Keratinocyte (primary cell): ENCODE measurements at regions not wholly inside any gene's neighbourhood (a gene's known extent, or its start where the extent isn't known, plus 50 kb on each side); places are given as distances from the start of the nearest gene placed in this dataset.

ENCODE experiments used
- DNase-seq: peaks from one replicate; pipeline ENCODE4 v3.0.0-alpha.2; 2011; ENCODE audit warnings: low read depth, missing footprints, low spot score
- FAIRE-seq: peaks from 2 replicates; lab custom pipeline; 2011; peaks lifted over from hg19 to GRCh38; lab: Jason Lieb, UNC
- H2AFZ ChIP-seq: 2 replicates; pipeline ENCODE4 v1.6.0; 2012; ENCODE audit warnings: low read length, control low read depth, inconsistent platforms; ENCODE audit not compliant: control insufficient read depth
- H3K27ac ChIP-seq: 2 replicates; pipeline ENCODE4 v1.5.1; 2011; ENCODE audit warnings: low read length; ENCODE audit not compliant: control insufficient read depth, insufficient read depth
- H3K27me3 ChIP-seq: 3 replicates; pipeline ENCODE4 v1.6.0; 2011; ENCODE audit warnings: low read length; ENCODE audit not compliant: control insufficient read depth, insufficient read depth; ENCODE audit errors: extremely low read depth
- H3K36me3 ChIP-seq, 2 experiments: 2 replicates in 1 of 2; 3 replicates in 1 of 2; pipeline ENCODE4 v1.5.1; 2011; ENCODE audit warnings: low read length in 2 of 2, mild to moderate bottlenecking in 1 of 2; ENCODE audit not compliant: control insufficient read depth in 2 of 2, insufficient read depth in 2 of 2; ENCODE audit errors: extremely low read depth in 1 of 2
- H3K4me1 ChIP-seq: 3 replicates; pipeline ENCODE4 v1.5.1; 2011; ENCODE audit warnings: low read length; ENCODE audit not compliant: control insufficient read depth, insufficient read depth; ENCODE audit errors: extremely low read depth
- H3K4me2 ChIP-seq: 3 replicates; pipeline ENCODE4 v1.6.0; 2011; ENCODE audit warnings: low read depth, low read length; ENCODE audit not compliant: control insufficient read depth, insufficient read depth; ENCODE audit errors: extremely low read depth
- H3K4me3 ChIP-seq, 3 experiments: fragments of 200-600 bp in 1 of 3; sonication (generic) in 1 of 3; 2 replicates in 2 of 3; 3 replicates in 1 of 3; pipeline ENCODE4 v1.5.1; 2011 to 2016; ENCODE audit warnings: low read length in 3 of 3, mild to moderate bottlenecking in 3 of 3, control low read depth in 2 of 3, inconsistent platforms in 1 of 3, low read depth in 1 of 3, mixed read lengths in 1 of 3, mixed run types in 1 of 3, moderate library complexity in 1 of 3; ENCODE audit not compliant: control insufficient read depth in 2 of 3, insufficient read depth in 2 of 3; ENCODE audit errors: extremely low read depth in 1 of 3
- H3K79me2 ChIP-seq: 2 replicates; pipeline ENCODE4 v1.6.0; 2012; ENCODE audit warnings: low read length; ENCODE audit not compliant: control insufficient read depth, insufficient read depth
- H3K9ac ChIP-seq: 3 replicates; pipeline ENCODE4 v1.6.0; 2011; ENCODE audit warnings: low read length; ENCODE audit not compliant: control insufficient read depth, insufficient read depth; ENCODE audit errors: extremely low read depth
- H3K9me1 ChIP-seq: 3 replicates; pipeline ENCODE4 v1.6.0; 2011; ENCODE audit warnings: low read length; ENCODE audit not compliant: control insufficient read depth, insufficient read depth; ENCODE audit errors: extremely low read depth
- H3K9me3 ChIP-seq: 2 replicates; pipeline ENCODE4 v1.5.1; 2012; ENCODE audit warnings: low read depth, low read length; ENCODE audit not compliant: control insufficient read depth
- H4K20me1 ChIP-seq: 3 replicates; pipeline ENCODE4 v1.6.0; 2011; ENCODE audit warnings: low read length; ENCODE audit not compliant: control insufficient read depth, insufficient read depth; ENCODE audit errors: extremely low read depth
- EZH2 ChIP-seq: IDR thresholded peaks from one replicate; pipeline ENCODE4 v1.6.1; 2012; ENCODE audit warnings: inconsistent platforms, mild to moderate bottlenecking, low read length, moderate library complexity
- dilution Hi-C: fragments of 300-500 bp; cut with MboI; formaldehyde crosslinking; loops from one replicate; pipeline ENCODE4 v1.7.0; 2020; ENCODE audit warnings: low sequenced_read_pairs; ENCODE audit not compliant: extremely low pct_ligation_motif_present
- small RNA-seq, 3 experiments: library from RNA; depleted of rRNA; stranded (forward); fragments of <200 nt; gene quantifications; one replicate each; pipeline ENCODE3, GENCODE V24; 2012; ENCODE audit warnings: low read depth in 3 of 3, low replicate concordance in 1 of 3; ENCODE audit not compliant: insufficient read length in 3 of 3
- TF ChIP-seq, protein P1 (sequence below), 3 experiments: IDR thresholded peaks in 1 of 3; conservative IDR thresholded peaks in 1 of 3; optimal IDR thresholded peaks in 1 of 3; 2 replicates in 2 of 3; 3 replicates in 1 of 3; pipeline versions ENCODE3 to v1.5.1; 2011; ENCODE audit warnings: low read length in 3 of 3, mild to moderate bottlenecking in 3 of 3, moderate library complexity in 2 of 3, control low read depth in 1 of 3, inconsistent platforms in 1 of 3; ENCODE audit not compliant: insufficient read depth in 2 of 3; ENCODE audit errors: extremely low read depth in 1 of 3

DNA sequence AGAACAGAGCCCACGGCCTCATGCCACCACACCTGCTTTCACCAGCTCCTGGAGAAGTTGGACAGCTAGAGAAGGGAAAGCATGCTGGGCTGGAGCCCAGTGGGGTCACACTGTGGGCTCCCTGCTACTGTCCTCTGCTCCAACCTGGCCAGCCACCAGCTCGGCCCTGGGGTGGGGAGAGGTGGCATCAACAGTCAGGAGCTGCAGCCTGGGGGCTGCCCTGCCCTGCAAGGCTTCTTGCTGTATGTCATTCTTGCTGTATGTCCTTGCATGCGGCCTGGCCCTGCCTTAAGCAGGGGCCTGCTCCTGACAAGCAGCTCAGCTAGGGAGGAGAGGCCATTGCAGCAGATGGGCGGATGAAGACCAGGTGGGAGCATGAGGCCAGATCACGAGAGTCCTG, 50.7 kb upstream of the CCL2 start:
- H3K4me2 ChIP-seq = no peak overlapping the region
- no peaks in the 10 kb centered on the region for H3K4me1 ChIP-seq
- DNase-seq (no peak), FAIRE-seq (no peak)
- H3K27ac ChIP-seq = no peak overlapping the region
- H3K4me3 ChIP-seq = no peak overlapping the region
- no peaks in the 10 kb centered on the region for H4K20me1 ChIP-seq
- H3K9ac ChIP-seq = no peak overlapping the region
- no peak overlapping the region for H2AFZ ChIP-seq
- peaks cover 9% of the 10 kb centered on the region for H3K27me3 ChIP-seq
- no peaks in the 10 kb centered on the region for H3K9me3 ChIP-seq
- no peak for TF ChIP-seq EZH2
- TF ChIP-seq, protein P1, sequence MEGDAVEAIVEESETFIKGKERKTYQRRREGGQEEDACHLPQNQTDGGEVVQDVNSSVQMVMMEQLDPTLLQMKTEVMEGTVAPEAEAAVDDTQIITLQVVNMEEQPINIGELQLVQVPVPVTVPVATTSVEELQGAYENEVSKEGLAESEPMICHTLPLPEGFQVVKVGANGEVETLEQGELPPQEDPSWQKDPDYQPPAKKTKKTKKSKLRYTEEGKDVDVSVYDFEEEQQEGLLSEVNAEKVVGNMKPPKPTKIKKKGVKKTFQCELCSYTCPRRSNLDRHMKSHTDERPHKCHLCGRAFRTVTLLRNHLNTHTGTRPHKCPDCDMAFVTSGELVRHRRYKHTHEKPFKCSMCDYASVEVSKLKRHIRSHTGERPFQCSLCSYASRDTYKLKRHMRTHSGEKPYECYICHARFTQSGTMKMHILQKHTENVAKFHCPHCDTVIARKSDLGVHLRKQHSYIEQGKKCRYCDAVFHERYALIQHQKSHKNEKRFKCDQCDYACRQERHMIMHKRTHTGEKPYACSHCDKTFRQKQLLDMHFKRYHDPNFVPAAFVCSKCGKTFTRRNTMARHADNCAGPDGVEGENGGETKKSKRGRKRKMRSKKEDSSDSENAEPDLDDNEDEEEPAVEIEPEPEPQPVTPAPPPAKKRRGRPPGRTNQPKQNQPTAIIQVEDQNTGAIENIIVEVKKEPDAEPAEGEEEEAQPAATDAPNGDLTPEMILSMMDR (optimal IDR thresholded peaks at IDR 0.05 in 1 of 3, IDR thresholded peaks at IDR 0.05 in 1 of 3, conservative IDR thresholded peaks at IDR 0.05 in 1 of 3; ENCODE audit: extremely low read depth in 1 of 3, insufficient read depth in 2 of 3, low read length in 3 of 3) = no peak
- H3K79me2 ChIP-seq = no peaks in the 10 kb centered on the region
- H3K9me1 ChIP-seq = no peaks in the 10 kb centered on the region
- dilution Hi-C loops = loop anchor here (25.0 kb wide), 1 partner anchor 158 kb away; the partner anchor contains the start of genes CCL1 and CCL13
- H3K36me3 ChIP-seq = no peaks in the 10 kb centered on the region

Small RNA genes lying in the stretch of these regions (small RNA-seq; reads per million reads assigned to genes)
- 0 reads per million in 3 experiments for gene RNA5SP438
